OCI-LY3 (cell line): ENCODE measurements at regions not wholly inside any gene's neighbourhood (a gene's known extent, or its start where the extent isn't known, plus 50 kb on each side); places are given as distances from the start of the nearest gene placed in this dataset.

Source experiments
- H2AFZ ChIP-seq: fragments of 200-600, 300-600 bp; shearing (Covaris generic); 2 replicates; pipeline ENCODE4 v1.6.0; 2014; ENCODE audit warnings: antibody characterized with exemption, low read depth, low read length
- H3K27ac ChIP-seq: fragments of 200-600, 300-600 bp; sonication (generic); 2 replicates; pipeline ENCODE4 v1.5.1; 2014; ENCODE audit warnings: mild to moderate bottlenecking, low read length, moderate library complexity, mixed read lengths
- H3K27me3 ChIP-seq: fragments of 200-600, 300-600 bp; sonication (generic); 2 replicates; pipeline ENCODE4 v1.6.1; 2014; ENCODE audit warnings: low read depth, low read length, mixed read lengths
- H3K36me3 ChIP-seq: fragments of 200-600, 300-600 bp; sonication (generic); replicated peaks from 2 replicates; pipeline ENCODE3; 2014; ENCODE audit warnings: low read depth, low read length, mixed read lengths
- H3K4me1 ChIP-seq: fragments of 300-600, 200-600 bp; sonication (generic); 2 replicates; pipeline ENCODE4 v1.6.1; 2014; ENCODE audit warnings: low read length, mixed read lengths
- H3K4me2 ChIP-seq: fragments of 200-600, 300-600 bp; sonication (generic); 2 replicates; pipeline ENCODE4 v1.6.1; 2014; ENCODE audit warnings: low read length, mixed read lengths
- H3K4me3 ChIP-seq: fragments of 300-600, 200-600 bp; sonication (generic); 2 replicates; pipeline ENCODE4 v1.5.1; 2014; ENCODE audit warnings: antibody characterized with exemption, mild to moderate bottlenecking, low read length, moderate library complexity
- H3K79me2 ChIP-seq: fragments of 300-600, 200-600 bp; shearing (Covaris generic); 2 replicates; pipeline ENCODE4 v1.6.1; 2014; ENCODE audit warnings: mild to moderate bottlenecking, low read length, mixed read lengths
- H3K9ac ChIP-seq: fragments of 300-600, 200-600 bp; shearing (Covaris generic); 2 replicates; pipeline ENCODE4 v1.6.0; 2014; ENCODE audit warnings: mild to moderate bottlenecking, low read length, moderate library complexity
- H3K9me3 ChIP-seq: fragments of 200-600, 300-600 bp; shearing (Covaris generic); 2 replicates; pipeline ENCODE4 v1.6.1; 2014; ENCODE audit warnings: low read length, mixed read lengths; ENCODE audit not compliant: insufficient read depth
- H4K20me1 ChIP-seq: fragments of 200-600, 300-600 bp; sonication (generic); 2 replicates; pipeline ENCODE4 v1.6.1; 2016; ENCODE audit warnings: low read length, mixed read lengths; ENCODE audit not compliant: insufficient read depth
- EZH2phosphoT487 ChIP-seq: fragments of 200-600 bp; shearing (Covaris generic); IDR thresholded peaks from 2 replicates; pipeline ENCODE4 v1.6.1; 2018; ENCODE audit warnings: antibody characterized with exemption, mixed run types, low read depth
- TF ChIP-seq, protein P1 (sequence below): fragments of 200-600, 300-600 bp; sonication (generic); IDR thresholded peaks from 2 replicates; pipeline ENCODE4 v1.5.1; 2014; ENCODE audit warnings: antibody characterized with exemption, low read length, low read depth

DNA sequence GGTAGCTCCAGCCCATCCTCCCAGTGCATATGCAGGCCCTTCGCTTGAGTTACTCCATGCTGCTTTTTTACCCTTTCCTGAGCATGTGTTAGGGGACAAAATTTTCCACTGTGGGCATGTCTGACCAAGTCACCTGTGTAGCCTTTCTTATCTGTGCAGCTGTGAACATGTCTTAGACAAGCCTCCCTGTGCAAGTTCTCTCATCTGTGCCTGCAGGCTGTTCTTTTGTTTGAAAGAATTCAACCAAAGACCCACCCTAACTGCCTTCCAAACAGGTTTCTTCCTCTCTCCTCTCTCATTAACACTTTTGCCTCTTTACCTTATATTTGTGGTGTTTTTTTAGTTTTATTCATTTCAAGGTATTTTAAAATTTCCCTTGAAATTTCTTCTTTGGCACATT is 53.2 kb upstream of the SPIN4 start:
- Histone ChIP-seq H3K79me2 (no peaks in the 10 kb centered on the region), H2AFZ (no peak overlapping the region), H3K4me2 (no peak overlapping the region), H3K36me3 (no peaks in the 10 kb centered on the region), H4K20me1 (no peaks in the 10 kb centered on the region), H3K9me3 (no peaks in the 10 kb centered on the region), H3K4me1 (no peaks in the 10 kb centered on the region), H3K27ac (no peak overlapping the region), H3K4me3 (no peak overlapping the region), H3K9ac (no peak overlapping the region), H3K27me3 (no peaks in the 10 kb centered on the region)
- TF ChIP-seq EZH2phosphoT487 = no peak
- TF ChIP-seq, protein P1, sequence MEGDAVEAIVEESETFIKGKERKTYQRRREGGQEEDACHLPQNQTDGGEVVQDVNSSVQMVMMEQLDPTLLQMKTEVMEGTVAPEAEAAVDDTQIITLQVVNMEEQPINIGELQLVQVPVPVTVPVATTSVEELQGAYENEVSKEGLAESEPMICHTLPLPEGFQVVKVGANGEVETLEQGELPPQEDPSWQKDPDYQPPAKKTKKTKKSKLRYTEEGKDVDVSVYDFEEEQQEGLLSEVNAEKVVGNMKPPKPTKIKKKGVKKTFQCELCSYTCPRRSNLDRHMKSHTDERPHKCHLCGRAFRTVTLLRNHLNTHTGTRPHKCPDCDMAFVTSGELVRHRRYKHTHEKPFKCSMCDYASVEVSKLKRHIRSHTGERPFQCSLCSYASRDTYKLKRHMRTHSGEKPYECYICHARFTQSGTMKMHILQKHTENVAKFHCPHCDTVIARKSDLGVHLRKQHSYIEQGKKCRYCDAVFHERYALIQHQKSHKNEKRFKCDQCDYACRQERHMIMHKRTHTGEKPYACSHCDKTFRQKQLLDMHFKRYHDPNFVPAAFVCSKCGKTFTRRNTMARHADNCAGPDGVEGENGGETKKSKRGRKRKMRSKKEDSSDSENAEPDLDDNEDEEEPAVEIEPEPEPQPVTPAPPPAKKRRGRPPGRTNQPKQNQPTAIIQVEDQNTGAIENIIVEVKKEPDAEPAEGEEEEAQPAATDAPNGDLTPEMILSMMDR = no peak

DNA sequence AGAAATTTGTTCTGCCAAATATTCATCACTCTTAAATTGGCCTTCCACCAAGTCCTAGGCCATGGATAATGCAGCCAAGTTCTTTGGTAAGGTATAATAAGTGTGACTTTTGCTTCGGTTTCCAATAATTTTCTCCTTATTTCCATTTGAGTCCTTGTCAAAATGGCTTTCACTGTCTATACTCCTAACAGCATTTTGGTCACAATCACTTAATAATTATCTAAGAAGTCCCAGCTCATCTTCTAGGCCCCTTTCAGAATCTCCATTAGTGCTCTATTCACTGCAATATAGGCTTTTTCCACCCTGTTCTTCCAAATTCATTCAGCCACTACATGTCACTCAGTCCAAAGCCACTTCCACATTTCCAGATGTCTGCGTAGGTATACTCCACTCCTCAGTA is 51.0 kb upstream of the SPIN4 start:
- H3K4me3 ChIP-seq = no peak overlapping the region
- no peak overlapping the region for H3K4me2 ChIP-seq
- H4K20me1 ChIP-seq = no peaks in the 10 kb centered on the region
- no peak overlapping the region for H3K27ac ChIP-seq
- H3K79me2 ChIP-seq = no peaks in the 10 kb centered on the region
- no peak overlapping the region for H2AFZ ChIP-seq
- H3K9ac ChIP-seq = no peak overlapping the region
- no peaks in the 10 kb centered on the region for H3K4me1 ChIP-seq
- no peaks in the 10 kb centered on the region for H3K9me3 ChIP-seq
- H3K36me3 ChIP-seq = no peaks in the 10 kb centered on the region
- H3K27me3 ChIP-seq = no peaks in the 10 kb centered on the region
- TF ChIP-seq, protein P1 = no peak
- no peak for TF ChIP-seq EZH2phosphoT487
